Middle frontal gyrus (tissue), 1 donor: ENCODE measurements at regions not wholly inside any gene's neighbourhood (a gene's known extent, or its start where the extent isn't known, plus 50 kb on each side); places are given as distances from the start of the nearest gene placed in this dataset.

Source experiments
- DNase-seq: peaks from one replicate; pipeline ENCODE4 v3.0.0-alpha.2; 2015; ENCODE audit warnings: low spot score; ENCODE audit errors: extremely low spot score

- no peak for DNase-seq
Measured at GRCh38 chr9:129473523-129474244, 147.2 kb downstream of the C9orf50 start.

GRCh38 chr9:129472651-129473102, 148.2 kb downstream of the C9orf50 start:
- DNase-seq: no peak

DNA sequence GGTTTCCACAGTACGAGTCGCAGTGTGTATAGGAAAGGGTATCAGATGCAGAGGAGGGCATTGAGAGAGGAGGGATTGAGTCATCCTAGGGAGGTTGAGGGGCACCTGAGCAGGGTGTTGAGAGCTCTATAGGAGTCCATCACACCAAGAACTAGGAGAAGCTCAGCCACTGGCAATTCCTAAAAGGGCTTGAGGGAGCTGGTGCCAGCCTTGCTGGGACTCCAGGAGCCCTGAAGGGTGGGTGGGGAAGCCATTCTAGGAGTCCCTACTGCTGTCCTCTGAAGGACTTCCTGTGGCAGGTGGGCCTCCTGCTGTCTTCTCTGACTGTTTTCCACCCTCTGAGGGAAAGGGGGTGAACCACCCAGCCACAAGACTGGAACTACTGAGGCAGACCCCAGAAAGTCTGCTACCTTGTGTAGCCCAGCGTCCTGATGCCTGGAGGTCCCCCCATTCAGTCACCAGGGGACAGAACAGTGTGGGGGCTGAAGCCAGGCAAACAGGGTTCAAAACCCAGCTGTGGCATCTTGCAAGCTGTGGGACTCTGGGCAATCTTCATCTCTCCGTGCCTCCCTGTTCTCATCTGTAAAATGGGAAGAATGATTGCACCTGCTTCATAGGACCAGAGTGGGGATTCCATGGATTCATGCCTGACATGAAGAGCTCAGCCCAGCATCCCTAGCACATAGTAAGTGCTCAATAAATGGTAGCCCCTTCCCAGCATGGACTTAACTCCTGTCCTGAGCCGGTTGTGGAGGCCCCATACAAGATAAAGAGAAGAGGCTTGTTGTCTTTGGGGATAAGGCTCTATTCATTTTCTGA, 149.5 kb downstream of the C9orf50 start:
- DNase-seq: no peak

- no peak for DNase-seq
Measured at GRCh38 chr9:129469988-129470316, 150.9 kb downstream of the C9orf50 start.

DNA sequence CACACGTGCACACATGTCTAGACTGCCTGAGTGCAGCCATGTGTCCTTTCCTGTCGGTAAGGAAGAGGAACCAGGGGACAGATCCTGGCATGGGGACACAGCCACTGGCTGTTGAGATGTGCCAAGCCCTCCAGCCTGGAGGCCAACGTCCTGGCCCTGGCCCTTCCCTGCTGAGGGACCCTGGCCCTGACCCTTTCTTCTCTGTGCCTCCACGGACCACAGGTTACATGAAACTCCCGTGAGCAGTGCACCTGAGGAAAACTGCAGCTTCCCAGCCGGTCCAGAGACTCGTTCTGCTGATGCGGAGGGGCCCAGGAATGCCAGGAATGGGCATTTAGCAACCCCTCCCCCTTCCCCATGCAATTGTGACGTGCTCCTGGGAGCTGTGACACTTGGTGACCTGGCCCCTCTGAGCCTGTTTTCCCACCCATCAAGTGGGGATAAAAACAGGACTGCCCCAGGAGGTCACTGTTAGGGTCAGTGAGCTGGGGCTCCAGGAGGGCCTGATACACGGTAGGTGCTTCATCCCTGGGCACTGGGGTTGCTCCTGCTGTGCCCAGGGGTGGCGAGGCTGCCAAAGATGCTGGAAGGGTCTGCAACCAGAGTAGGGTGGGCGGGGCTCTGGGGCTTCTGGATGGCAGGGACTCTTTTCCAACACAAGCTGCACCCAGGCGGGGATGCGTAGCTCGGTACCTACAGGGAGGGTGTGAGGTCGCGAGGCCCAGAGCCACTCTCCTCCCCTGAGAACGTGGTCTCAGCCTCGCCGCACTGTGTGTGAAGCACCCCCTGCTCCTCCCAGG, 151.5 kb downstream of the C9orf50 start:
- DNase-seq: no peak

- DNase-seq: no peak
Measured at GRCh38 chr9:129467739-129468666, 152.9 kb downstream of the C9orf50 start.

DNA sequence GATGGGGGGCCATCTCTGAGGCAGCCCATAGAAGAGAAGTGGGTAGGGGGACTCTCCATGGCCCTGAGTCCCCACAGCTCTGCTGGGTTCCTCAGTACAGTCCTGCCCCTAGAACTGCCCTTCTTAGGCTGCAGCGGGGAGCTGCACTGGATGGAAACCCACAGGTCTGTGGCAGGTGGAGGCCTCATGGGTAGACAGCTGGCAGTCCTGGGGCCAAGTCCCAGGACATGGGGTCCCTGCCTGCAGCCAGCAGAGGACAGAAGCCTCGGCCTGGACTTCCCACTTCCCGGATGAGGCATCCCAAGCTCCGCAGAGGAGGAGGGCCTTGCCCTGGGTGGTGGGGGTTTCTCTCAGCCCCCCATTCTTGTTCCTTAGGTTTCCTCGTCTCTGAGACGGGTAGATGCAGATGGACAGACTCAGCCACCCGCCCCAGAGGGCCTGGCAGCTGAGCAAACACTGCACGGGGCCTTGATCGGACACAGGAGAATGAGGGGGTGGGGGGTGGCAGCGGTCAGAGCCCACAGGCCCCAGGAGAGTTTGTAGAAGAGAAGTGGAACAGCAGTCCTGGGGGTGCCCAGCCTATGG, 153.8 kb downstream of the C9orf50 start:
- DNase-seq: no peak

- DNase-seq: no peak
Measured at GRCh38 chr9:129465834-129466535, 154.9 kb downstream of the C9orf50 start.

DNA sequence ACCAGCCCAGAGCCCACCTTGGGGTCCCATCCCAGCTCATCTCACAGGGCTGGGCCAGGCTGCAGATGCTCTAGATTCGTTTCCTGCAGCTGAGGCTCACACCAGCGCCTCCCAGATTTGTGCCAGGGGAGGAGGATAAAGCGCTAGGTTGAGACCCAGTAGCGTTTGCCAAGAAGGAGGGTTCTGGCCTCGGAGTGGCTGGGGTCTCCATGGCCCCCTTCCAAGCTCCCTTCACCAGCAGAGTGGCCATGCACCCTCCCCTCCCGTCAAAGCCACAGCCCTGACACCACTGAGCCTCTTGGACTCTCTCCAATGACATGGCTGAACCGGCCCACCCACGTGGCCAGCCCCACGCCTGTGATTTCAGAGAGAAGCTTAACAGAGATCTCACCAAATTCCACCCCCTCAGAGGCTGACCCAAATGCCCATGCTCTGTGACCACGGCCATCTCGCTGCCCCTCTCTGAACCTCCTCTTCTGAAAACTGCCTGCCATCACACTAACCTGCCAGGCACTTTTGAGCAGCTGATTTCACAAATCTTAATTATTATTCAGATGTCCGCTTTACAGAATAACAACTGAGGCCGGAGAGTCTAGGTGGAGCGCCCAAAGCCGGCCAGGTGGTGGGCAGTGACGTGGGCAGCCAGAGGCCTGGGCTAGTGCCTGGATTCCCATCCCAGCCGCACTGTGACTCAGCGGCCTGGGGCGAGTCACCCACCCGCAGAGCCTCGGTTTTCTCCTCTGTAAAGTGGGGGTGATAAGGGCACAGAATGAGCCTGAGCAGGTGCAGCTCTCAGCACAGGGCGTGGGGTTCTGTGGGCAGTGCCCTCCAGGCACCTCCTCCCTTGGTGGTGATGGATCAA, 155.7 kb downstream of the C9orf50 start:
- no peak for DNase-seq

- no peak for DNase-seq
Measured at GRCh38 chr9:129463994-129464393, 156.9 kb downstream of the C9orf50 start.

- no peak for DNase-seq
Measured at GRCh38 chr9:129463477-129463876, 157.4 kb downstream of the C9orf50 start.

GRCh38 chr9:129462360-129462759, 158.5 kb downstream of the C9orf50 start:
- no peak for DNase-seq

GRCh38 chr9:129460323-129461261, 160.3 kb downstream of the C9orf50 start:
- DNase-seq: peak; percentile 95

DNA sequence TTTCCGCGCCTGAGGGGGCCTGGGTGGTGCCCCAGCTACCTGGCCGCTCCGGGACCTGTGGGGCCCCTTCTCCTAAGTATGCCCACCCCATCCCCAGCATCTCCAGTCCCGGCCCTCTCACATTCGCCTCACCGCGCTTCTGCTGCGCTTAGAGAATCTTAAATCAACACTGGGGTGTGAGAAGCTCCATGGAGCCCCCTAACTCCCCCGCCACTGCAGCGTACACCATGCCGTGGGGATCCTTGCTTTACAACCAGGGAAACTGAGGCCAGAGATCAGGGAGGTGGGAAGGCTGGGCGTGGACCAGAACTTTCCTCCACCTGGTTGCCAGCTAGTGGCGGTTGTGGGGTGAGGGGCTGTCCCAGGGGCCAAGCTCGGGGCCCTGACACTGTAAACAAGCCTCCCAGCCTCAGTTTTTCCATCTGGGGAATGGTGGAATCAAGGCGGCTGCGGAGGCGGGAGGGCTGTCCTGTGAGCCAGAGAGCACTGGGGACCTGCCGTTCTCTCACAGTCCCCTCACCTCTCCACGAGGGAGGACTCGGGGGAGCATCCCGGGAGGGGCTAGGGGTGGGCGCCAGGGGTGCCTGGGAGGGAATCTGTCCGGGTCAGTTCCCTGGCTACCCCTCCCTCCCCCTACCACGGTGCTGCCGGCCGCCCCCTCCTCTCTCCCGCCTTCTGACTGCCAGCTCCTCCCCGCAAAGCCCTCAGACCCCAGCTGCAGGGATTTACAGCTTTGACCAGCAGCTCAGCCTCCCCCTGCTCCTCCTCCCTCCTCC, 161.2 kb downstream of the C9orf50 start:
- no peak for DNase-seq

- DNase-seq: no peak
Measured at GRCh38 chr9:129458663-129459546, 162.0 kb downstream of the C9orf50 start.

DNA sequence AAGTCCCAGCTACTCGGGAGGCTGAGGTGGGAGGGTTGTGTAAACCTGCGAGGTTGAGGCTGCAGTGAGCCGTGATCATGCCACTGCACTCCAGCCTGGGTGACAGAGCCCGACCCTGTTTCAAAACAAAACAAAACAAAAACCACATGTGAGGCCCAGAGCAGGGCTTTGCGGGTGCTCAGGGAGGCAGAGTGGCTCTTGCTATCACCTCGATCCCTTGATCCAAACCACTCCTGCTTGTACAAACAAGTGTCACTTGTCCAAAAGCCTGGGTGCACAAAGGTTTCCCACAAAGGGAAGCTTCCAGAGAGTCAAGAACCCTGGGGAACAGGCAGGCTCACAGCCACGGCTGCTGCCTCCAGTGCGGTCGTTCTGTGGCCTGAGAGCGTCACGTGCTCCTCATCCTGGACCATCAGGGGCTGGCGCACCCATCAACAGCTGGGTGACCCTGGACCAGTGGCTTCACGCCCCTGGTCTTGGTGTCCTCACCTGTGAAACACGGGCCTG, 162.7 kb downstream of the C9orf50 start:
- no peak for DNase-seq
